Type B pancreatic cell (in vitro differentiated cells): ENCODE measurements at regions not wholly inside any gene's neighbourhood (a gene's known extent, or its start where the extent isn't known, plus 50 kb on each side); places are given as distances from the start of the nearest gene placed in this dataset.

Experiments
- DNase-seq: peaks from one replicate; pipeline ENCODE4 v3.0.0; 2021; ENCODE audit warnings: mixed read lengths; ENCODE audit not compliant: unreplicated experiment; ENCODE audit errors: extremely low spot score
- H3K27ac Mint-ChIP-seq: 2 replicates; pipeline ENCODE4 v1.8.0; 2021; ENCODE audit warnings: mild to moderate bottlenecking, mixed read lengths
- H3K27me3 Mint-ChIP-seq: 2 replicates; pipeline ENCODE4 v1.8.0; 2021; ENCODE audit warnings: mixed read lengths
- H3K36me3 Mint-ChIP-seq: 2 replicates; pipeline ENCODE4 v1.8.0; 2021; ENCODE audit warnings: mixed read lengths
- H3K4me1 Mint-ChIP-seq: one replicate; pipeline ENCODE4 v1.8.0; 2021; ENCODE audit warnings: mixed read lengths; ENCODE audit not compliant: unreplicated experiment
- H3K4me3 Mint-ChIP-seq: 2 replicates; pipeline ENCODE4 v1.8.0; 2021; ENCODE audit warnings: mild to moderate bottlenecking, mixed read lengths
- H3K9me3 Mint-ChIP-seq: 2 replicates; pipeline ENCODE4 v1.8.0; 2021; ENCODE audit warnings: mixed read lengths
- CTCF ChIP-seq: fragments of 200-600 bp; sonication (generic); conservative IDR thresholded peaks from 2 replicates; pipeline ENCODE4 v1.5.0; 2021; ENCODE audit warnings: antibody characterized with exemption, mild to moderate bottlenecking

GRCh38 chr1:5156416-5157120 lies 502.2 kb downstream of the AJAP1 start:
- Mint-ChIP-seq H3K4me3 (peak overlapping the region; percentile 47), H3K27ac (peak overlapping the region; percentile 86), H3K9me3 (no peaks in the 10 kb centered on the region)

DNA sequence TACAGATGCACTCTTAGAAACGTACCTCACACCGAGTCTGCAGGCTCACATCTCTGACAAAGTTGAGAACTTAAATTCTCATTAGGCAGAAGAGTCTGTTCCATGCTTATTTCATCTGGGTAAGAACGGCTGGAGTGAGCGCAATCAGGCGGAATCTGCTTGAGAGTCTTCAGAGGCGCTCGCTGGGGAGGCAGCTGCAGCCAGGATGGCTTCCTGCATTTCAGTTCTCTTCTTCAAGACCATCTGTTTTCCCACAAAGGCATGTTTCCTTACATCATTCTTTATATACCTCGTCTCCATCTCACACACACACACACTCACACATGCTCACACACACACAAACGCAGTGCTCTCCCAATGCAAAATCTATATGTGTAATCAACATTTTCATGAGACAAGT lies 497.1 kb downstream of the AJAP1 start:
- Mint-ChIP-seq H3K4me3 (no peak overlapping the region), H3K9me3 (no peaks in the 10 kb centered on the region)

More at GRCh38 chr1:5156416-5157120, 502.2 kb downstream of the AJAP1 start:
- TF ChIP-seq CTCF: no peak
- Mint-ChIP-seq H3K4me1 (no peaks in the 10 kb centered on the region), H3K27me3 (peaks cover 2% of the 10 kb centered on the region), H3K36me3 (no peaks in the 10 kb centered on the region)
- no peak for DNase-seq

DNA sequence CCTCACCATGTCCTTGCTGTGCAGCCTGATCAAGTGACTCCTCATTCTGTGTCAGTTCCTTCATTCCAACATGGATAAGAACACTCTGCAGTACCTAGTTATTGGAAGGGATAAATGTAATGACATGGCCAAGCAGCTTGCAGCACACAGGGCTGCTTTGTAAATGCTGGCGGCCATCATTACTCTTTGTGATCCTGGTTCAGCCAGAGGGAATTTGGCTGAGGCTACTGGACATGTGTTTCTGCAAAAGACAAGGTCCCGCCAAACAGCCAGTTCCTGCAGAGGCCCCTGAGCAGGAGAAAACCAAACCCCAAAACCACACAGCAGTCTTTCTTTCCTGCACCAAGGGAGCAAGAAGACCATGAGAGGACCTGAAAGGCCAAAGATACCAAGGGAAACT lies 495.8 kb downstream of the AJAP1 start:
- no peak overlapping the region for H3K4me3 Mint-ChIP-seq
- no peaks in the 10 kb centered on the region for H3K36me3 Mint-ChIP-seq
- H3K4me1 Mint-ChIP-seq: no peaks in the 10 kb centered on the region
- no peaks in the 10 kb centered on the region for H3K9me3 Mint-ChIP-seq
- DNase-seq: no peak
- H3K27ac Mint-ChIP-seq: no peak overlapping the region
- no peak for TF ChIP-seq CTCF
- H3K27me3 Mint-ChIP-seq: peaks cover 17% of the 10 kb centered on the region

More for the DNA sequence above, 497.1 kb downstream of the AJAP1 start:
- no peaks in the 10 kb centered on the region for H3K4me1 Mint-ChIP-seq
- TF ChIP-seq CTCF: no peak
- peaks cover 12% of the 10 kb centered on the region for H3K27me3 Mint-ChIP-seq
- no peak overlapping the region for H3K27ac Mint-ChIP-seq
- DNase-seq: no peak
- no peaks in the 10 kb centered on the region for H3K36me3 Mint-ChIP-seq

DNA sequence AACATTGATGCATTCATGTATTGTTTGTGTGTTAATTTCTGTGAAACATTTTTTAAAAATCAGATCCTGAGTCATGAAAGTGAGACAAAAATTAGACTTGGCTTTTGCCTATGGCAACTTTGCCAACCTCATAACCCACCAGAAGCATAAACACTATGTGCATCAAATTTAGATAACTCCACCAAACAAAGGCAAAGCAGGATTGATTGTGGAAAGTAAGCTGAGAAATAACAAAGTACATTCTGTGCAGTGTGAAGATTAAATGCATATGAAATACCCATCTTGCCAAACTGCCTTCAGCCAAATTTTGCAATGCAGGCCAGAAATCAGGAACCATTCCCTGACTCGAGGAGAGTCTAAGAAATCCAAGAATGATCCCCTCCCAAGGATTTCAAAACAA lies 493.4 kb downstream of the AJAP1 start:
- Mint-ChIP-seq H3K4me1 (peaks cover 3% of the 10 kb centered on the region), H3K27me3 (peaks cover 32% of the 10 kb centered on the region), H3K9me3 (no peaks in the 10 kb centered on the region), H3K27ac (no peak overlapping the region), H3K4me3 (no peak overlapping the region), H3K36me3 (no peaks in the 10 kb centered on the region)
- TF ChIP-seq CTCF: no peak
- no peak for DNase-seq

DNA sequence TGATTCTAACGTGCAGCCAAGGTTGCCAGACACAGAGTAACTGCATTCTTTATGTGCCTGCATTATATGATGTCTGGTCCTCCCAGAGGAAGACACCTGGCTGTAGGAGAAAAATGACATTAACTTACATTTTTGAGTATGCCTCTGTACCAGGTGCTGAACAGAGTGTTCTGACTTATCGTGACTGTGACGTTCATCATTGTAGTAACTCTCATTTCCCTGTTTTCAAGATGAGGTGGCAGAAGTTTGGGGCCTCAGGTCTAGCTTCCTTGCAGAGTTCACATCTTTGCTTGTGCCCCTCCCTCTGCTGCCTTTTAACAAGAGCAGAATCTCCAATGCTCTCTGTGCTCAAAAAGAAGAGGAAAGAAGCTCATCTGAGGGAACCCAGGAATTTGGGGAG lies 488.0 kb downstream of the AJAP1 start:
- Mint-ChIP-seq H3K9me3 (no peaks in the 10 kb centered on the region), H3K4me1 (peaks cover 3% of the 10 kb centered on the region), H3K36me3 (no peaks in the 10 kb centered on the region), H3K27me3 (peaks cover 37% of the 10 kb centered on the region), H3K27ac (no peak overlapping the region), H3K4me3 (no peak overlapping the region)
- TF ChIP-seq CTCF: no peak
- DNase-seq: no peak
